ENCODE measurements at regions not wholly inside any gene's neighbourhood (a gene's known extent, or its start where the extent isn't known, plus 50 kb on each side); places are given as distances from the start of the nearest gene placed in this dataset.
"Not testable (repeated sequence)": the region's sequence is repeated elsewhere in the genome, so short reads cannot be mapped to it uniquely, and the experiment has no call there.

- no peak for TF ChIP-seq CTCF (IDR thresholded peaks at IDR 0.05)
- Histone ChIP-seq H3K4me1 (peaks cover 0 to 39% (median 0%) of the 10 kb centered on the region in 4 donors), H3K36me3 (peaks cover 0 to under 1% (median 0%) of the 10 kb centered on the region in 3 donors), H3K27ac (no peak overlapping the region), H3K27me3 (no peaks in the 10 kb centered on the region), H3K9me3 (no peaks in the 10 kb centered on the region), H3K4me3 (no peak overlapping the region)
- no peak for DNase-seq
- intact Hi-C loops (cut with DNase I; ENCODE audit: low total_unique reads) = no loop called here
These were observed 263.4 kb downstream of the DEPDC1B start for GRCh38 chr5:60436518-60436917.

- DNase-seq = no peak
- intact Hi-C loops (cut with DNase I; ENCODE audit: low total_unique reads) = no loop called here
- peaks cover 0 to 3% (median 0%) of the 10 kb centered on the region in 3 donors for H3K36me3 ChIP-seq
- no peak overlapping the region for H3K27ac ChIP-seq
- no peak for TF ChIP-seq CTCF (IDR thresholded peaks at IDR 0.05)
- no peaks in the 10 kb centered on the region for H3K9me3 ChIP-seq
- H3K4me3 ChIP-seq = no peak overlapping the region
- peaks cover 0 to 39% (median 0%) of the 10 kb centered on the region in 4 donors for H3K4me1 ChIP-seq
- no peaks in the 10 kb centered on the region for H3K27me3 ChIP-seq
These were observed 264.2 kb downstream of the DEPDC1B start for GRCh38 chr5:60435808-60436207.

- peak overlapping the region in 1 of 2 donors; percentile 38 for H3K27ac ChIP-seq
- H3K4me1 ChIP-seq; H3K36me3 ChIP-seq; intact Hi-C loops (cut with DNase I; ENCODE audit: low total_unique reads); H3K4me3 ChIP-seq; H3K9me3 ChIP-seq; DNase-seq; H3K27me3 ChIP-seq: not testable (repeated sequence)
These were observed 273.8 kb downstream of the DEPDC1B start for GRCh38 chr5:60426189-60426588.

GRCh38 chr5:60420773-60421172 is 279.2 kb downstream of the DEPDC1B start:
- Histone ChIP-seq H3K4me1 (peaks cover 0 to 25% (median 7%) of the 10 kb centered on the region in 4 donors), H3K9me3 (peaks cover 0 to 11% (median 0%) of the 10 kb centered on the region in 3 donors)
- H3K27me3 ChIP-seq; H3K27ac ChIP-seq; intact Hi-C loops (cut with DNase I; ENCODE audit: low total_unique reads); H3K36me3 ChIP-seq; DNase-seq; H3K4me3 ChIP-seq: not testable (repeated sequence)

GRCh38 chr5:60417500-60418181 is 282.3 kb downstream of the DEPDC1B start:
- H3K4me3 ChIP-seq = no peak overlapping the region
- H3K9me3 ChIP-seq = peaks cover 0 to 11% (median 0%) of the 10 kb centered on the region in 3 donors
- H3K4me1 ChIP-seq = peaks cover 0 to 40% (median 7%) of the 10 kb centered on the region in 4 donors
- intact Hi-C loops (cut with DNase I; ENCODE audit: low total_unique reads) = no loop called here
- H3K27me3 ChIP-seq = no peaks in the 10 kb centered on the region
- no peak overlapping the region for H3K27ac ChIP-seq
- H3K36me3 ChIP-seq = peaks cover 0 to 9% (median 0%) of the 10 kb centered on the region in 3 donors
- no peak for TF ChIP-seq CTCF (IDR thresholded peaks at IDR 0.05)
- no peak for DNase-seq

- H3K4me3 ChIP-seq = no peak overlapping the region
- H3K36me3 ChIP-seq = peaks cover 0 to 6% (median 0%) of the 10 kb centered on the region in 3 donors
- H3K4me1 ChIP-seq = peaks cover 0 to 52% (median 7%) of the 10 kb centered on the region in 4 donors
- H3K27ac ChIP-seq = no peak overlapping the region
- intact Hi-C loops (cut with DNase I; ENCODE audit: low total_unique reads) = no loop called here
- TF ChIP-seq CTCF (IDR thresholded peaks at IDR 0.05) = no peak
- peaks cover 0 to 7% (median 0%) of the 10 kb centered on the region in 3 donors for H3K9me3 ChIP-seq
- no peaks in the 10 kb centered on the region for H3K27me3 ChIP-seq
- no peak for DNase-seq
These were observed 284.5 kb downstream of the DEPDC1B start for GRCh38 chr5:60415443-60415842.
